Stomach (tissue), 4 donors: ENCODE measurements at regions not wholly inside any gene's neighbourhood (a gene's known extent, or its start where the extent isn't known, plus 50 kb on each side); places are given as distances from the start of the nearest gene placed in this dataset.

ENCODE experiments used
- EP300 ChIP-seq: sonication (generic); formaldehyde crosslinking; IDR thresholded peaks from one replicate; pipeline ENCODE4 v1.6.1; 2017; ENCODE audit warnings: antibody characterized with exemption
- POLR2A ChIP-seq, 4 donors: fragments of 450-650 bp; IDR thresholded peaks; one replicate each; pipeline ENCODE4 v1.6.1; 2016; ENCODE audit warnings: antibody characterized with exemption in 4 of 4, control low read depth in 2 of 4, mild to moderate bottlenecking in 1 of 4, moderate library complexity in 1 of 4
- POLR2AphosphoS5 ChIP-seq, 3 donors: sonication (generic); formaldehyde crosslinking; IDR thresholded peaks; one replicate each; pipeline ENCODE4 v1.6.1; 2016; ENCODE audit warnings: antibody characterized with exemption in 3 of 3
- TF ChIP-seq, protein P1 (sequence below), 7 experiments: fragments of 450-650 bp in 4 of 7; fragments of 200-600 bp in 3 of 7; sonication (generic) in 3 of 7; IDR thresholded peaks; one replicate each; pipeline ENCODE4 v1.5.1; 2016 to 2019; ENCODE audit warnings: antibody characterized with exemption in 7 of 7, control low read depth in 2 of 7, mild to moderate bottlenecking in 1 of 7

DNA sequence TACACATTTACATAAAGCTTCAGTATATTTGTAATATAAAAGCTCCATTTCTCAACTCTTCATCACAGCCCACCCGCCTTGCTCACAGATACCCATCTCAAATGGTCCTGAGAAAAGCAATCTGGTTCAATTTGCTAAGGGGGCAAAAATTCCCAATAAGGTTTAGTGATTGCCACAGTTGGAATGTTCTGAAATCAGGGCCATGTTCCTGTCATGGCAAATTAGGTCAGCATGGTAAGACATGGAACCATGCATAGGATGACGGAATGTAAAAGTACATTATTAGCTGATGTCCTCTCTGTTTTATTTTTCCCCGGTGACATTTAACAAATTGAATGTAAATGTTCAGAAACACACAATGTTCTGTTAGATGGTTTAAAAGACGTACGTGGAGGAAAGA lies 274.3 kb downstream of the MZT1 start:
- TF ChIP-seq POLR2A (IDR thresholded peaks at IDR 0.05) (no peak), POLR2AphosphoS5 (IDR thresholded peaks at IDR 0.05) (no peak), EP300 (no peak)
- TF ChIP-seq, protein P1, sequence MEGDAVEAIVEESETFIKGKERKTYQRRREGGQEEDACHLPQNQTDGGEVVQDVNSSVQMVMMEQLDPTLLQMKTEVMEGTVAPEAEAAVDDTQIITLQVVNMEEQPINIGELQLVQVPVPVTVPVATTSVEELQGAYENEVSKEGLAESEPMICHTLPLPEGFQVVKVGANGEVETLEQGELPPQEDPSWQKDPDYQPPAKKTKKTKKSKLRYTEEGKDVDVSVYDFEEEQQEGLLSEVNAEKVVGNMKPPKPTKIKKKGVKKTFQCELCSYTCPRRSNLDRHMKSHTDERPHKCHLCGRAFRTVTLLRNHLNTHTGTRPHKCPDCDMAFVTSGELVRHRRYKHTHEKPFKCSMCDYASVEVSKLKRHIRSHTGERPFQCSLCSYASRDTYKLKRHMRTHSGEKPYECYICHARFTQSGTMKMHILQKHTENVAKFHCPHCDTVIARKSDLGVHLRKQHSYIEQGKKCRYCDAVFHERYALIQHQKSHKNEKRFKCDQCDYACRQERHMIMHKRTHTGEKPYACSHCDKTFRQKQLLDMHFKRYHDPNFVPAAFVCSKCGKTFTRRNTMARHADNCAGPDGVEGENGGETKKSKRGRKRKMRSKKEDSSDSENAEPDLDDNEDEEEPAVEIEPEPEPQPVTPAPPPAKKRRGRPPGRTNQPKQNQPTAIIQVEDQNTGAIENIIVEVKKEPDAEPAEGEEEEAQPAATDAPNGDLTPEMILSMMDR (IDR thresholded peaks at IDR 0.05): no peak
